Stimulated activated CD4-positive, alpha-beta T cell treated with anti-CD3 and anti-CD28 coated beads, Interleukin-1b, Interleukin-23, amount 100 ng/mL, for 1 hour (primary cell): ENCODE measurements at regions not wholly inside any gene's neighbourhood (a gene's known extent, or its start where the extent isn't known, plus 50 kb on each side); places are given as distances from the start of the nearest gene placed in this dataset.
"Not testable (repeated sequence)": the region's sequence is repeated elsewhere in the genome, so short reads cannot be mapped to it uniquely, and the experiment has no call there.

Experiments
- DNase-seq, 2 donors: peaks; one replicate each; pipeline ENCODE4 v3.0.0-alpha.2; 2020; ENCODE audit warnings: low read depth in 2 of 2

- DNase-seq, result no peak
Observed at GRCh38 chr1:208465786-208466590, 221.8 kb upstream of the PLXNA2 start.

- DNase-seq, result no peak
Observed at GRCh38 chr1:208467151-208467780, 223.1 kb upstream of the PLXNA2 start.

GRCh38 chr1:208475449-208475848 is 231.3 kb upstream of the PLXNA2 start:
- DNase-seq, result no peak

GRCh38 chr1:208475951-208476845 is 232.0 kb upstream of the PLXNA2 start:
- DNase-seq, result no peak

- no peak for DNase-seq
Observed at GRCh38 chr1:208476846-208477170, 232.6 kb upstream of the PLXNA2 start.

GRCh38 chr1:208479435-208479834 is 235.3 kb upstream of the PLXNA2 start:
- no peak for DNase-seq

GRCh38 chr1:208485512-208485911 is 241.3 kb upstream of the PLXNA2 start:
- no peak for DNase-seq

- DNase-seq, result no peak
Observed at GRCh38 chr1:208486677-208487076, 242.5 kb upstream of the PLXNA2 start.

GRCh38 chr1:208488432-208488831 is 244.2 kb upstream of the PLXNA2 start:
- DNase-seq, result not testable (repeated sequence)

GRCh38 chr1:208496467-208497371 is 252.5 kb upstream of the PLXNA2 start:
- no peak for DNase-seq

- DNase-seq, result no peak
Observed at GRCh38 chr1:208497866-208498541, 253.8 kb upstream of the PLXNA2 start.

- no peak for DNase-seq
Observed at GRCh38 chr1:208499026-208499425, 254.8 kb upstream of the PLXNA2 start.

GRCh38 chr1:208499601-208500000 is 255.4 kb upstream of the PLXNA2 start:
- DNase-seq, result no peak

- DNase-seq, result no peak
Observed at GRCh38 chr1:208500375-208500774, 256.2 kb upstream of the PLXNA2 start.

- no peak for DNase-seq
Observed at GRCh38 chr1:208501542-208501941, 257.4 kb upstream of the PLXNA2 start.

- DNase-seq, result no peak
Observed at GRCh38 chr1:208503787-208504186, 259.6 kb upstream of the PLXNA2 start.

- no peak for DNase-seq
Observed at GRCh38 chr1:208506812-208507211, 262.6 kb upstream of the PLXNA2 start.

- DNase-seq, result no peak
Observed at GRCh38 chr1:208509072-208509471, 264.9 kb upstream of the PLXNA2 start.

GRCh38 chr1:208510192-208510952 is 266.2 kb upstream of the PLXNA2 start:
- no peak for DNase-seq

- DNase-seq, result no peak
Observed at GRCh38 chr1:208511242-208511860, 267.2 kb upstream of the PLXNA2 start.
